Breast epithelium (tissue), 4 donors: ENCODE measurements at regions not wholly inside any gene's neighbourhood (a gene's known extent, or its start where the extent isn't known, plus 50 kb on each side); places are given as distances from the start of the nearest gene placed in this dataset.
"Not testable (repeated sequence)": the region's sequence is repeated elsewhere in the genome, so short reads cannot be mapped to it uniquely, and the experiment has no call there.

Source experiments
- DNase-seq, 2 donors: peaks; one replicate each; pipeline ENCODE4 v3.0.0-alpha.2; 2019; ENCODE audit warnings: low spot score in 2 of 2
- H3K27ac ChIP-seq, 2 donors: fragments of 200-600 bp; sonication (generic) in 1 of 2; one replicate each; pipeline ENCODE4 v1.5.1; 2016 to 2019; ENCODE audit warnings: mild to moderate bottlenecking in 1 of 2
- H3K27me3 ChIP-seq, 2 donors: fragments of 200-600 bp; sonication (generic) in 1 of 2; one replicate each; pipeline versions ENCODE4 v1.5.1 to v1.6.0; 2017 to 2019; ENCODE audit warnings: control low read depth in 1 of 2, mild to moderate bottlenecking in 1 of 2
- H3K36me3 ChIP-seq: fragments of 200-600 bp; one replicate; pipeline ENCODE4 v1.5.1; 2019
- H3K4me1 ChIP-seq, 2 donors: fragments of 200-600 bp; sonication (generic); one replicate each; pipeline ENCODE4 v1.5.1; 2016 to 2019; ENCODE audit warnings: control low read depth in 1 of 2
- H3K4me3 ChIP-seq, 3 donors: fragments of 200-600 bp; sonication (generic); 1 replicate in 2 of 3; 2 replicates in 1 of 3; pipeline ENCODE4 v1.5.1; 2016 to 2019; ENCODE audit warnings: mild to moderate bottlenecking in 3 of 3, moderate library complexity in 2 of 3
- H3K9me3 ChIP-seq, 2 donors: fragments of 200-600 bp; sonication (generic) in 1 of 2; one replicate each; pipeline ENCODE4 v1.5.1; 2016 to 2019; ENCODE audit warnings: control low read depth in 1 of 2
- POLR2A ChIP-seq: fragments of 450-650 bp; IDR thresholded peaks from one replicate; pipeline ENCODE4 v1.6.1; 2016; ENCODE audit warnings: antibody characterized with exemption, mild to moderate bottlenecking, moderate library complexity
- POLR2AphosphoS5 ChIP-seq, 3 donors: sonication (generic); formaldehyde crosslinking; IDR thresholded peaks; one replicate each; pipeline ENCODE4 v1.6.1; 2017; ENCODE audit warnings: antibody characterized with exemption in 3 of 3
- intact Hi-C: fragments of 100-400 bp; cut with DNase I; formaldehyde crosslinking; loops from one replicate; pipeline ENCODE4 v1.15.1; 2023; ENCODE audit warnings: low total_unique reads
- TF ChIP-seq, protein P1 (sequence below), 3 donors: fragments of 450-650 bp; IDR thresholded peaks; one replicate each; pipeline ENCODE4 v1.5.1; 2016 to 2017; ENCODE audit warnings: antibody characterized with exemption in 3 of 3, mild to moderate bottlenecking in 3 of 3, moderate library complexity in 3 of 3

DNA sequence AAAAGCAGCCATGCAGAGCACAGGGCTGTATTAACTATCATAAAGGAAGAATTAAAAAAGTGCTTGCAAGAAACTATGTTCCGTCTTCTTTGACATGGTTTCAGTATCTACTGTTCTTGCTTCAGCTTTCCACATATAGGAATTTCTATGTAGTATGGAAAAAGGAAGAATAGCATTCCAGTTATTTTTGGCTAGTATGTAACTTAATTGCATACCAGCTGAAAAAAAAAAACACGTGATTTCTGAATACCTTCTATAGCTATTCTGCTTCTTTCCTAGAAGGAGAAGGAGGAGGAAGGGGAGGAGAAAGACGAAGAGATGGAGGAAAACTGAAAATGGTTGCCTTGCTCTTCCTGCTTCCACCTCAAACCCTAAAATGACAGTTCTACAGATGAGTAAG, 619.0 kb downstream of the KCTD12 start:
- H3K27ac ChIP-seq: no peak overlapping the region
- no peak for DNase-seq
- no peaks in the 10 kb centered on the region for H3K4me1 ChIP-seq
- no peaks in the 10 kb centered on the region for H3K36me3 ChIP-seq
- intact Hi-C loops: no loop called here
- no peaks in the 10 kb centered on the region for H3K27me3 ChIP-seq
- no peaks in the 10 kb centered on the region for H3K9me3 ChIP-seq
- no peak overlapping the region for H3K4me3 ChIP-seq
- TF ChIP-seq, protein P1, sequence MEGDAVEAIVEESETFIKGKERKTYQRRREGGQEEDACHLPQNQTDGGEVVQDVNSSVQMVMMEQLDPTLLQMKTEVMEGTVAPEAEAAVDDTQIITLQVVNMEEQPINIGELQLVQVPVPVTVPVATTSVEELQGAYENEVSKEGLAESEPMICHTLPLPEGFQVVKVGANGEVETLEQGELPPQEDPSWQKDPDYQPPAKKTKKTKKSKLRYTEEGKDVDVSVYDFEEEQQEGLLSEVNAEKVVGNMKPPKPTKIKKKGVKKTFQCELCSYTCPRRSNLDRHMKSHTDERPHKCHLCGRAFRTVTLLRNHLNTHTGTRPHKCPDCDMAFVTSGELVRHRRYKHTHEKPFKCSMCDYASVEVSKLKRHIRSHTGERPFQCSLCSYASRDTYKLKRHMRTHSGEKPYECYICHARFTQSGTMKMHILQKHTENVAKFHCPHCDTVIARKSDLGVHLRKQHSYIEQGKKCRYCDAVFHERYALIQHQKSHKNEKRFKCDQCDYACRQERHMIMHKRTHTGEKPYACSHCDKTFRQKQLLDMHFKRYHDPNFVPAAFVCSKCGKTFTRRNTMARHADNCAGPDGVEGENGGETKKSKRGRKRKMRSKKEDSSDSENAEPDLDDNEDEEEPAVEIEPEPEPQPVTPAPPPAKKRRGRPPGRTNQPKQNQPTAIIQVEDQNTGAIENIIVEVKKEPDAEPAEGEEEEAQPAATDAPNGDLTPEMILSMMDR (IDR thresholded peaks at IDR 0.05): no peak
- TF ChIP-seq POLR2AphosphoS5 (IDR thresholded peaks at IDR 0.05): no peak
- no peak for TF ChIP-seq POLR2A

DNA sequence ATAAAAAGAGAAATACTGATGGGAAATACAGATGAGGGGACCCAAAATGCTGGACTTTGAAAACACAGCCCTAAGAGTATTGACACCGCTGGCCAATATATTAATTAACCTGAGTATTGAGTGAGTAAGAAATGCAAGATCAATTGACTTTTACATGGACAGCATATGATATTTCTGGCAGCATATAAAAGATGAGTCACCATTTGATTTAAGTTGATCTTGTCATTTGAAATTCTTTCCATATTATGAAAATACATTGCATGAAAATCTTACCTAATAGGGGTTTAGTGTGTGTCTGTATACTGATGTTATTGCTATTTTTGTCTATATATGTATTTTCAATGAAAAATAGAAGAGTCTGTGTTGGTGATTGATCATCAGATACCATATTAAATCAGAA, 619.6 kb downstream of the KCTD12 start:
- Histone ChIP-seq H3K36me3 (no peaks in the 10 kb centered on the region), H3K4me3 (no peak overlapping the region), H3K4me1 (no peaks in the 10 kb centered on the region), H3K27me3 (no peaks in the 10 kb centered on the region), H3K9me3 (no peaks in the 10 kb centered on the region), H3K27ac (no peak overlapping the region)
- intact Hi-C loops: no loop called here
- TF ChIP-seq, protein P1 (IDR thresholded peaks at IDR 0.05): no peak
- TF ChIP-seq POLR2AphosphoS5 (IDR thresholded peaks at IDR 0.05) (no peak), POLR2A (no peak)
- DNase-seq: no peak

DNA sequence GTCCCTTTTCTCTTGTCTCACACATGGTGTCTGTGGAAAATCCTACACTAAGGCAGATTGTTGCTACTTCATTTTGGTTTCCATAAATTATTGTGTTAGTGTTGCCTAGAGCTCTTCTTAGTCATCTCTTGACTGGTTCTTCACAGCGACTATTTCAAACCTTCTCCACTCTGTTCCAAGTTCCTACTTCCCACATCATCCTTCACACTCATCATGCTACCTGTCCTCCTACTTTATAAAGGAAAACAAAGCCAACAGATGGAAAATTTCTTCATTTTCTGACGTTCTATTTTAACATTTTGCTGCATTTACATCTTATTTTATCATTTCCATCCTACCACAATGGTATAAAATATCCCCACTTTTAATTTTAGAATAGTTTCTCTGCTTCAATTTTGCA, 614.1 kb downstream of the LMO7 start:
- TF ChIP-seq POLR2AphosphoS5 (IDR thresholded peaks at IDR 0.05) (no peak), POLR2A (no peak)
- TF ChIP-seq, protein P1 (IDR thresholded peaks at IDR 0.05): no peak
- H3K9me3 ChIP-seq: no peaks in the 10 kb centered on the region
- intact Hi-C loops: no loop called here
- DNase-seq: no peak
- no peaks in the 10 kb centered on the region for H3K36me3 ChIP-seq
- no peaks in the 10 kb centered on the region for H3K27me3 ChIP-seq
- no peak overlapping the region for H3K4me3 ChIP-seq
- no peaks in the 10 kb centered on the region for H3K4me1 ChIP-seq
- no peak overlapping the region for H3K27ac ChIP-seq

DNA sequence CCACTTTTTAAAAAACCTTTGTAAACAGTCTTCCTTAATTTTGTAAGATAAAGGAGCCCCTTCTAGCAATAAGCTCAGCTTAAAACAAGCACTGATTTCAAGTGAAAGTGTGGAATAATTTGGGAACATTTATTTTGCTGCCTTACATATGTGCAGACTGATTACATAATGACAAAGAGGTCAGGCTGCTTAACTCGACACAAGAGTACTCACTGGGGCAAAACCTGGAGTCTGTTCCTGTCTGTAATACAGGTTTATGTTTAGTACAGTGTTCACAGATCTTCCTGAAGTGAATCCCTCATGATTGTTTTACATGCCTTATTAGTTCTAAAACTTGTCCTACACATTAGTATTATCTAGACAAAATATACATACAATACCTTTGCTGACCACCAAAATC, 609.8 kb downstream of the LMO7 start:
- H3K4me3 ChIP-seq: no peak overlapping the region
- DNase-seq: no peak
- no peaks in the 10 kb centered on the region for H3K36me3 ChIP-seq
- intact Hi-C loops: no loop called here
- H3K4me1 ChIP-seq: no peaks in the 10 kb centered on the region
- TF ChIP-seq, protein P1 (IDR thresholded peaks at IDR 0.05): no peak
- TF ChIP-seq POLR2AphosphoS5 (IDR thresholded peaks at IDR 0.05): no peak
- H3K9me3 ChIP-seq: no peaks in the 10 kb centered on the region
- H3K27me3 ChIP-seq: no peaks in the 10 kb centered on the region
- no peak overlapping the region for H3K27ac ChIP-seq

DNA sequence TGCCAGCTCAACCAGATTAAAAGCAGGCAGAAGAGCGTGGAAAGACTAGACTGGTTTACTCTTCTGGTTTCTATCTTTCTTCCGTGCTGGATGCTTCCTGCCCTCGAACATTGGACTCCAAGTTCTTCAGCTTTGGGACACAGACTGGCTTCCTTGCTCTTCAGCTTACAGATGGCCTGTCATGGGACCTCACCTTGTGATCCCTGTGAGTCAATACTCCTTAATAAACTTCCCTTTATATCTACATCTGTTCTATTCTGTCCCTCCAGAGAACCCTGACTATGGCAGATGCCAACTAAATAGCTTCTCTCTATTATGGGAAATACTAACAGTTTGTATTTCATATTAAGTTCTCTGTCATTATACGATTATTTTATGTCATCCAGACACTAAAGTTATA, 609.1 kb downstream of the LMO7 start:
- no peaks in the 10 kb centered on the region for H3K27me3 ChIP-seq
- no peaks in the 10 kb centered on the region for H3K9me3 ChIP-seq
- intact Hi-C loops: no loop called here
- no peaks in the 10 kb centered on the region for H3K36me3 ChIP-seq
- no peak for TF ChIP-seq POLR2AphosphoS5 (IDR thresholded peaks at IDR 0.05)
- no peak overlapping the region for H3K27ac ChIP-seq
- no peak for DNase-seq
- H3K4me1 ChIP-seq: no peaks in the 10 kb centered on the region
- H3K4me3 ChIP-seq: no peak overlapping the region

DNA sequence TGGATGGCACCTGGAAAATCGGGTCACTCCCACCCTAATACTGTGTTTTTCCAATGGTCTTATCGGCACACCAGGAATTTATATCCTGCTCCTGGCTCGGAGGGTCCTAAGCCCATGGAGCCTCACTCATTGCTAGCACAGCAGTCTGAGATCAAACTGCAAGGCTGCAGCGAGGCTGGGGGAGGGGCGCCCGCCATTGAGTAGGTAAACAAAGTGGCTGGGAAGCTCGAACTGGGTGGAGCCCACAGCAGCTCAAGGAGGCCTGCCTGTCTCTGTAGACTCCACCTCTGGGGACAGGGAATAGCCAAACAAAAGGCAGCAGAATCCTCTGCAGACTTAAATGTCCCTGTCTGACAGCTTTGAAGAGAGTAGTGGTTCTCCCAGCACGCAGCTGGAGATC, 607.0 kb downstream of the LMO7 start:
- H3K9me3 ChIP-seq, H3K27me3 ChIP-seq, H3K4me1 ChIP-seq, H3K4me3 ChIP-seq, intact Hi-C loops, DNase-seq, H3K27ac ChIP-seq, H3K36me3 ChIP-seq: not testable (repeated sequence)
